NCI-H146 treated with DMSO at 0.1 percent for 48 hours (cell line): ENCODE measurements at regions not wholly inside any gene's neighbourhood (a gene's known extent, or its start where the extent isn't known, plus 50 kb on each side); places are given as distances from the start of the nearest gene placed in this dataset.
A peak's percentile ranks its signal among the peaks of the same experiment; 100 is the strongest.

Source experiments
- DNase-seq: peaks from one replicate; lab custom pipeline; 2025; ENCODE audit not compliant: unreplicated experiment; lab: John Stamatoyannopoulos, UW

GRCh38 chr6:139693735-139694134 lies 319.3 kb upstream of the CITED2 start:
- DNase-seq: peak; percentile 7

- DNase-seq: no peak
Measured at GRCh38 chr6:139690007-139690406, 315.6 kb upstream of the CITED2 start.

DNA sequence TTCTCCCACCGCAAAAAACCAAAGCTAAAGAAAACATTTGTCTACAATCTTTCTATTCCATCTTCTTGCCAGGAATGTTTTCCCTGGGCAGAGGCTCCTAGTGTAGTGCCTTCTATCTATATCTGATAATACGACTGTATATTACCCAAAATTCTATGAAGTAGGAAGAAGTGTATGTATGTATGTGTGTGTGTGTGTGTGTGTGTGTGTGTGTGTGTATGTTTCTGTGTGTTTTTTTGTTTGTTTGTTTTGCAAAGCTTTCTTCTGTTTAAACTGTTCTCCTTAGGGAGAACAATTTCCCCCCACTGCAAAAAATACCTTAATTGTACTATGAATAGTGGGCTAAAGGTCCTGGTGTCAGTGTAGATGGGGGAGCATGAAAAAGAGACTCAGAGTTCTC lies 312.6 kb upstream of the CITED2 start:
- DNase-seq: no peak

DNA sequence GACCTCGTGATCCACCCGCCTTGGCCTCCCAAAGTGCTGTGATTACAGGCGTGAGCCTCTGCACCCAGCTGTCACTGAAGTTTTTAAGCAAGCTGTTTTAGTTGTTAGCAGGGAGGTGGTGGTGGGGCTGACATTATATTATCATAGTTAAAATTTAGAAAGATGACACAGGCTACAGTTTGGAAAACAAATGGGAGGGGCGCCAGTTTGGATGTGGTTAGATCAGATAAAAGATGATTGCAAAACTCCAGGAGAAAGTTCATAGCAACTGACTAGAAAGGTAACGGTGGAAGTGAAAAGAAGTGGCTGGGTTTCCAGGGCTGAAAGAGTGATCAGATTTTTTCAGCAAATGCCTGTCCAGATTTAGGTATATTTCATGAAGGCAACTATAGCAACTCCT lies 311.9 kb upstream of the CITED2 start:
- DNase-seq: no peak

- no peak for DNase-seq
Measured at GRCh38 chr6:139685009-139685408, 310.6 kb upstream of the CITED2 start.

GRCh38 chr6:139680819-139681218 lies 306.4 kb upstream of the CITED2 start:
- DNase-seq: peak; percentile 41

DNA sequence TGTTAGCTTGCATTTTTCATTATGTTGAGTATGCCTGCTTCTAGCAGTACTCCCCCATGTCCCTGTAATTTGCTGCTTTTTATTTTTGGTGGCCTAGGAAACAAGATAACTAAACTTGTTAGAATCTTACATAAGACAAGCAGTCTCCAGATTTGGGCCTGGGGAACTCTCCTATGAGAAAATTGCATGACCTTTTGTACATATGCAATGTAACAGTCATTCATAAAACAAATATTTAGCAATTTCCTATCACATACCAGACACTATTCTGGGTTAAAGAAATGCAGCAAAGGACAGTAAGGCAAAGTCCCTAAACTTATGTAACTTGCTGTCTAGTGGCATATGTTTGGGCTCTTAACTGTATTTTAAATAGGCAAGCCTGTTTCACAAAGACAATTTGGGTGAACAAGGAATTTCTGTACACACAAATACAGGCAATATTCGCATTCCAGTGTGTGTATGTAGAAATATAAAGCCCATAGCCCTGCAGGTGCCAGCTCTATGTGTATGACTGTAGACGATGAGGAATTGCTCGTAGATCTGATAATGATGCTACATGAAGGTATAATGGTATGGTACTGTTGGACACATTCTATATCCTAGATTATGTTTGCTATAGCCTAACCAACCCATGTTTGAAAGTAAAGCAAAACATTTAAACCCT lies 305.2 kb upstream of the CITED2 start:
- no peak for DNase-seq

DNA sequence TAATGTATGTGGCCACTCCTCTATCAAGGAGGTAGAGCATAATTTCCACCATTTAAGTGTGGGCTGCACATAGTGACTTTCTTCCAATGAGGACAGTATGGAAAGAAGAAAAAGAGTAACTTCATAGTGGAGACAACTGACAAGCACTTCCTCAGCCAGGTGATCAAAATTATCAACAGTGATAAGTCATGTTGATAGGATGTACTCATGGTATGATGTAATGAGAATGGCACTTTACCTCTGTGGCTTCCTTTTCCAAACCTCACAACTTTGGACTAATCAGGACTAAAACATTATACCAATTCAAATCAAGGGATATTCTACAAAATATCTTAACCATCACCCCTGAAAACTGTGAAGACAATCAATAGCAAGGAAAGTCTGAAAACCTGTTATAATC lies 302.3 kb upstream of the CITED2 start:
- DNase-seq: no peak

GRCh38 chr6:139666284-139666683 lies 291.8 kb upstream of the CITED2 start:
- no peak for DNase-seq

DNA sequence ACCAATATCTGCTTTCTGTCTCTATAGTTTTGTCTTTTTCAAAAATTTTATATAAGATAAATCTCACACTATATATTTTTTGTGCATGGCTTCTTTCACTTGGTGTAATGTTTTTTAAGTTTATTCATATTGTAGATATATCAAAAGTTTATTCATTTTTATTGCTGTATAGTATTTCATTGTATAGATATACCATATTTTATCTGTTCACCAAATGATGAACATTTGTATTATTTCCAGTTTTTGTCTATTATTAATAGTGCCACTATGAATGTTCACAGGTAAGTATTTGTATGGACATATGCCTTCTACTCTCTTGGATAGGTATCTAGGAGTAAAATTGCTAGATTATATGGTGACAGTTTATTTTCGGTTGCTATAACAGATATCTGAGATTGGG lies 289.5 kb upstream of the CITED2 start:
- no peak for DNase-seq

DNA sequence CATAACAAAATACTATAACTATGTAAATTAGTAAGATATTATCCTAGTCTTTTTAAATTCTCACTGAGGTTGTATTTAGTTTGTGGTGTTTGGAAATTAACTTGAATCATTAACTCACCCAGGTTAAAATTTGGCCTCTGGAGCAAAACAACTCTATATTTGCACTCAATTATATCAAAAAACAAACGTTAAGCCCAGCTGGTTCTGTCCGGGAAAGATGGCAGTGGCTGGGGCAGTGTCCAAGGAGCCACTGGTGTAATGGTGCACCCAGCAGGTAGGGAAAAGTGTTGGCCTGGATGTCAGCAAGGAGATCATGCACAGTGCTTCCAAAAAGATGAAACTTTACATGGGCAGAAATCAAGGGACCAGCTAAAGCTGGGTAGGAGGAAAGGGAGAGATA lies 285.3 kb upstream of the CITED2 start:
- peak; percentile 22 for DNase-seq

DNA sequence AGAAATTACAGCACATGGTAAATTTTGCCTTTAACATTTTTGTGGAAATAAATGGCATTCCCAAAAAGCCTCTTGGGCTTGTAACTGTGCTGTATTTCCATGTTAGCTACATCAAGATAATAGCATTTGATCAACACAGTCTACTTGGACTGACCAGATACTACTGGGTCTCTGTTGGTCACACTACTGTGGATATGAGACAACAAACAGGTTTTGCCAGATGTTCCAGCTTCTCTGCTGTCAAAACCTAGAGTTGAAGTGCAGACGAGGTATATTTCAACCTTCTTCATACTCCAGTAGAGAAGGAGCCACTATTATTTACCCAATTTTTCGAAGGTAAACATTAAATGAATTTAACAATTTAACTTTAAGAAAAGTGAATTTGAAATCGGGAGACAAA lies 284.7 kb upstream of the CITED2 start:
- DNase-seq: no peak

- DNase-seq: no peak
Measured at GRCh38 chr6:139657119-139657518, 282.7 kb upstream of the CITED2 start.

- DNase-seq: peak; percentile 42
Measured at GRCh38 chr6:139655783-139656705, 281.6 kb upstream of the CITED2 start.

GRCh38 chr6:139654888-139655782 lies 280.7 kb upstream of the CITED2 start:
- no peak for DNase-seq

DNA sequence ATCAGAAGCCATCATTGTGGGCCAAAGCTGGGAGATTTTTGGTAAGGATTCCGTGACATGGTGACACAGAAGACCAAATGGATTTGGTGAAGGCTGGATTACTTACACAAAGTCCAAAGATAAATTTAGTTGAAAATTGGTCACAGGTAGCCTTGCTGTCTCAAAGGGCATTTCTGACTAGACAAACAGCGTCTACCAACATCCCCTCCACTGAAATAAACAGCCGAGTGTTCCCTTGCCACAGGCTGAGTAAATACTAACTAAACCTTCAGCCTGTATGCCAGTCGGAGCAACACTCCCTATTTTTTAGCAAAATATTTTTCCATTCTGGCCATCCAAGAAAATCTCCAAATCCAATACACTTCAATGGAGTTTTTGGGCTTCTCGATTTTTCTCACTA lies 279.9 kb upstream of the CITED2 start:
- DNase-seq: no peak

- no peak for DNase-seq
Measured at GRCh38 chr6:139653111-139653510, 278.7 kb upstream of the CITED2 start.

DNA sequence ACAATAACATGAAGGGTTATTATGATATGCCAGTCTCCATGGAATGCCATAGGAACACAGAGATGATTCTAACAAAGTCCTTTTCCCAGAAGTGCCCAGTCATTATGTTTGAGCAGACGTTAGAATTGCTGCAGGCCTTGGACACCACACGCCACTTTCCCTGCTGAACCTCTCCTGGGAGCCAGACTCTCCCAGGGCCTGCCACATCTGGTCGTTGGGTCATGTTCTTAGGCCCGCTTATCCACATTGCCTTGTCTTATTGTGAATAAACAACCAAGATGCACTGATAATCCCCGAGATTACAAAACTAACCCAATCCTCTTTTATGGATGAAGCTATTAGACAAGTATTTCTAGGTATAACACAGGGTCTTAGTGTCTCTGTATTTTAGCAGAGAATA lies 276.5 kb upstream of the CITED2 start:
- no peak for DNase-seq

DNA sequence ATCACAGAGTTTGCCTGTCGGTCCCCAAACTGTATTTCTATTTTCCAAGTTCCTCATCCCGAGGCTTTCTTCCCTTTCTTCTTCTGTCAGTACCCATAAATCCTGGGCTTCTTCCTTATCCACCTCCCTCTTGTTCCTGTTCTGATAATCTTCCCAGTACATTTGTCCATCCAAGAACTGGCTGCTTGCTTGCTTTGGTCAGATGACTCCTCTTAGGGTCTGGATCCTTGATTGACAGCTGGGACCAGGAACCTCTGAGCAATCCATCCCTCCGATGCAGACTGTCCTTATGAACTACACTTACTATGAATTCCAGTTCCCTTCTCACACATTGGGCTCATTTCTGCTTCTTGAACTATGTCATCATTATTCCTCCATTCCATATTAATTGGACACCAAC lies 275.3 kb upstream of the CITED2 start:
- no peak for DNase-seq

DNA sequence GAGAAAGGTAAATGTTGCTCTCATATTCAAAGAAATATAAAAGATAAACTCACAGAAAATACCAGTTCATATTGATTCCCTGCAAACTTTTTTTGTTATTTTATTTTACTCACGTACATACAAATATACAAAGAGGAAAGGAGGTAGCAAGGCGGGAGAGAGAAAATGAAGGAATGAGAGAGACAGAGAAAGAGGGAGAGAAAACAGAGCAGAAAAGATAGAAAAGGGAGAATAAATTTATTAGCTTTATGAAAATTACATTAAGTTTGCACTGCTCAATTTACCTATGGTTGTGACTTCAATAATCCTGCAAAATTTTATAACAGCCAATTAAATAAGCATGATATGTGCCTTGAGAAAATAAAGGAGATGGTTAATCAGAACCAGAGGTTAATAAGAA lies 274.7 kb upstream of the CITED2 start:
- no peak for DNase-seq

GRCh38 chr6:139648430-139649000 lies 274.1 kb upstream of the CITED2 start:
- DNase-seq: no peak
